ENCODE measurements at regions not wholly inside any gene's neighbourhood (a gene's known extent, or its start where the extent isn't known, plus 50 kb on each side); places are given as distances from the start of the nearest gene placed in this dataset.
"Not testable (repeated sequence)": the region's sequence is repeated elsewhere in the genome, so short reads cannot be mapped to it uniquely, and the experiment has no call there.

GRCh38 chr5:177856474-177856873 is 73.8 kb upstream of the FAM153A start:
- not testable (repeated sequence) for DNase-seq

GRCh38 chr5:177847914-177848313 is 65.2 kb upstream of the FAM153A start:
- not testable (repeated sequence) for DNase-seq

GRCh38 chr5:177846598-177846997 is 63.9 kb upstream of the FAM153A start:
- peak in 1 of 6 experiments; percentile 3 for DNase-seq

- DNase-seq, result not testable (repeated sequence)
Measured at GRCh38 chr5:177845906-177846305, 63.2 kb upstream of the FAM153A start.

GRCh38 chr5:177836191-177836590 is 53.5 kb upstream of the FAM153A start:
- DNase-seq, result not testable (repeated sequence)

All from stimulated activated naive CD4-positive, alpha-beta T cell (primary cell).